Sigmoid colon (tissue), 4 donors: ENCODE measurements at regions not wholly inside any gene's neighbourhood (a gene's known extent, or its start where the extent isn't known, plus 50 kb on each side); places are given as distances from the start of the nearest gene placed in this dataset.

Experiments used
- CTCF ChIP-seq, 4 experiments: fragments of 450-650 bp in 3 of 4; fragments of 200-600 bp in 1 of 4; IDR thresholded peaks; one replicate each; pipeline ENCODE4 v1.5.1; 2016 to 2019; ENCODE audit warnings: antibody characterized with exemption in 4 of 4, mild to moderate bottlenecking in 3 of 4, moderate library complexity in 2 of 4
- EP300 ChIP-seq, 4 donors: sonication (generic); formaldehyde crosslinking; IDR thresholded peaks; one replicate each; pipeline ENCODE4 v1.6.1; 2017; ENCODE audit warnings: antibody characterized with exemption in 4 of 4
- POLR2A ChIP-seq, 2 donors: fragments of 450-650 bp; IDR thresholded peaks; one replicate each; pipeline ENCODE4 v1.6.1; 2016; ENCODE audit warnings: antibody characterized with exemption in 2 of 2, mild to moderate bottlenecking in 2 of 2, moderate library complexity in 2 of 2
- POLR2AphosphoS5 ChIP-seq, 4 donors: sonication (generic); formaldehyde crosslinking; IDR thresholded peaks; one replicate each; pipeline ENCODE4 v1.6.1; 2017; ENCODE audit warnings: antibody characterized with exemption in 4 of 4

GRCh38 chr12:125269276-125269675, 204.0 kb downstream of the AACS start:
- TF ChIP-seq CTCF (IDR thresholded peaks at IDR 0.05), result no peak
- TF ChIP-seq EP300 (IDR thresholded peaks at IDR 0.05), result no peak
- TF ChIP-seq POLR2A (IDR thresholded peaks at IDR 0.05), result no peak
- TF ChIP-seq POLR2AphosphoS5 (IDR thresholded peaks at IDR 0.05), result no peak
